ENCODE measurements at regions not wholly inside any gene's neighbourhood (a gene's known extent, or its start where the extent isn't known, plus 50 kb on each side); places are given as distances from the start of the nearest gene placed in this dataset.
"Not testable (repeated sequence)": the region's sequence is repeated elsewhere in the genome, so short reads cannot be mapped to it uniquely, and the experiment has no call there.

- DNase-seq: not testable (repeated sequence)
These were observed 350.7 kb upstream of the ADAMTS5 start for GRCh38 chr21:27317601-27318000.

- DNase-seq: no peak
These were observed 348.5 kb upstream of the ADAMTS5 start for GRCh38 chr21:27315373-27315772.

- no peak for DNase-seq
These were observed 347.2 kb upstream of the ADAMTS5 start for GRCh38 chr21:27314131-27314530.

GRCh38 chr21:27306791-27307775 is 340.2 kb upstream of the ADAMTS5 start:
- no peak for DNase-seq

GRCh38 chr21:27306206-27306605 is 339.3 kb upstream of the ADAMTS5 start:
- no peak for DNase-seq

- no peak for DNase-seq
These were observed 334.3 kb upstream of the ADAMTS5 start for GRCh38 chr21:27301220-27301619.

- DNase-seq: no peak
These were observed 333.9 kb upstream of the ADAMTS5 start for GRCh38 chr21:27300770-27301169.

- no peak for DNase-seq
These were observed 331.6 kb upstream of the ADAMTS5 start for GRCh38 chr21:27298465-27298864.

- DNase-seq: no peak
These were observed 326.4 kb upstream of the ADAMTS5 start for GRCh38 chr21:27293239-27293638.

GRCh38 chr21:27292783-27293182 is 325.9 kb upstream of the ADAMTS5 start:
- DNase-seq: no peak

- no peak for DNase-seq
These were observed 325.3 kb upstream of the ADAMTS5 start for GRCh38 chr21:27292229-27292628.

GRCh38 chr21:27291006-27291405 is 324.1 kb upstream of the ADAMTS5 start:
- DNase-seq: no peak

- DNase-seq: no peak
These were observed 323.1 kb upstream of the ADAMTS5 start for GRCh38 chr21:27290028-27290427.

GRCh38 chr21:27286760-27287159 is 319.9 kb upstream of the ADAMTS5 start:
- no peak for DNase-seq

- DNase-seq: no peak
These were observed 310.2 kb upstream of the ADAMTS5 start for GRCh38 chr21:27277110-27277509.

- no peak for DNase-seq
These were observed 308.5 kb upstream of the ADAMTS5 start for GRCh38 chr21:27275294-27275927.

- DNase-seq: no peak
These were observed 302.8 kb upstream of the ADAMTS5 start for GRCh38 chr21:27269644-27270043.

GRCh38 chr21:27268290-27268689 is 301.4 kb upstream of the ADAMTS5 start:
- no peak for DNase-seq

GRCh38 chr21:27265949-27266348 is 299.1 kb upstream of the ADAMTS5 start:
- DNase-seq: no peak

GRCh38 chr21:27265492-27265891 is 298.6 kb upstream of the ADAMTS5 start:
- no peak for DNase-seq

GRCh38 chr21:27261676-27262075 is 294.8 kb upstream of the ADAMTS5 start:
- no peak for DNase-seq

GRCh38 chr21:27260728-27261127 is 293.8 kb upstream of the ADAMTS5 start:
- DNase-seq: no peak

GRCh38 chr21:27258742-27259448 is 292.0 kb upstream of the ADAMTS5 start:
- no peak for DNase-seq

Measured in NCI-H2107 (cell line).